Tibial artery (tissue), 4 donors: ENCODE measurements at regions not wholly inside any gene's neighbourhood (a gene's known extent, or its start where the extent isn't known, plus 50 kb on each side); places are given as distances from the start of the nearest gene placed in this dataset.
A peak's percentile ranks its signal among the peaks of the same experiment; 100 is the strongest.

Experiments
- DNase-seq, 2 donors: peaks; one replicate each; pipeline ENCODE4 v3.0.0-alpha.2; 2019
- H3K27ac ChIP-seq, 2 donors: fragments of 200-600 bp; sonication (generic) in 1 of 2; 1 replicate in 1 of 2; 2 replicates in 1 of 2; pipeline ENCODE4 v1.5.1; 2018 to 2019; ENCODE audit warnings: mild to moderate bottlenecking in 1 of 2
- H3K27me3 ChIP-seq, 2 donors: fragments of 200-600 bp; sonication (generic) in 1 of 2; one replicate each; pipeline versions ENCODE4 v1.5.1 to v1.6.0; 2016 to 2019
- H3K36me3 ChIP-seq, 3 donors: fragments of 200-600 bp; sonication (generic) in 2 of 3; one replicate each; pipeline ENCODE4 v1.5.1; 2016 to 2019; ENCODE audit warnings: mild to moderate bottlenecking in 2 of 3
- H3K4me1 ChIP-seq, 4 donors: fragments of 200-600 bp; sonication (generic) in 2 of 4; 1 replicate in 3 of 4; 2 replicates in 1 of 4; pipeline ENCODE4 v1.5.1; 2016 to 2019
- H3K4me3 ChIP-seq, 2 donors: fragments of 200-600 bp; sonication (generic) in 1 of 2; 1 replicate in 1 of 2; 2 replicates in 1 of 2; pipeline ENCODE4 v1.5.1; 2018 to 2019; ENCODE audit warnings: mild to moderate bottlenecking in 2 of 2
- H3K9me3 ChIP-seq, 3 donors: fragments of 200-600 bp; sonication (generic) in 1 of 3; one replicate each; pipeline ENCODE4 v1.5.1; 2016 to 2019
- intact Hi-C: fragments of 100-400 bp; cut with DNase I; formaldehyde crosslinking; loops from one replicate; pipeline ENCODE4 v1.15.0; 2023; ENCODE audit warnings: low total_unique reads
- TF ChIP-seq, protein P1 (sequence below), 2 experiments: fragments of 200-600 bp in 1 of 2; fragments of 450-650 bp in 1 of 2; IDR thresholded peaks; one replicate each; pipeline ENCODE4 v1.5.1; 2017 to 2019; ENCODE audit warnings: antibody characterized with exemption in 2 of 2, mild to moderate bottlenecking in 1 of 2, moderate library complexity in 1 of 2

DNA sequence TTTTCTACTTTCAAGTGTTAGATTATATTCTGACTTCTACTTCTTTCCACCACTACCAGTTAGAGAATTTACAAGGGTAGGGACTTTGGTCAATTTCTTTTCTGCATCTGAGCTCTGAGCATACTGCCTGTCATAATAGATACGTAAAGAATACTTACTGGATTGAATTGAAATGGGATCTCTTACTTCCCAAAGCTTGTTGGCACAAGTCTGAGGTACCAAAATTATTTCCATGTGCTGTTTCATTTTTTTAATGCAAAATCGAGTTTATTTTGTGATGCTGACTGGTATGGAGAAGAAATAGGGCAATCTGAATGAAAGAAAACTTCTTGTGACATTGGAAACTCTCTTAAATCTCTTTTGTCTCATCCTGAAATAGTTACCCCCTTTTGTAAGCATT, 428.9 kb downstream of the SPATA31D1 start:
- H3K27ac ChIP-seq, result no peak overlapping the region
- TF ChIP-seq, protein P1, sequence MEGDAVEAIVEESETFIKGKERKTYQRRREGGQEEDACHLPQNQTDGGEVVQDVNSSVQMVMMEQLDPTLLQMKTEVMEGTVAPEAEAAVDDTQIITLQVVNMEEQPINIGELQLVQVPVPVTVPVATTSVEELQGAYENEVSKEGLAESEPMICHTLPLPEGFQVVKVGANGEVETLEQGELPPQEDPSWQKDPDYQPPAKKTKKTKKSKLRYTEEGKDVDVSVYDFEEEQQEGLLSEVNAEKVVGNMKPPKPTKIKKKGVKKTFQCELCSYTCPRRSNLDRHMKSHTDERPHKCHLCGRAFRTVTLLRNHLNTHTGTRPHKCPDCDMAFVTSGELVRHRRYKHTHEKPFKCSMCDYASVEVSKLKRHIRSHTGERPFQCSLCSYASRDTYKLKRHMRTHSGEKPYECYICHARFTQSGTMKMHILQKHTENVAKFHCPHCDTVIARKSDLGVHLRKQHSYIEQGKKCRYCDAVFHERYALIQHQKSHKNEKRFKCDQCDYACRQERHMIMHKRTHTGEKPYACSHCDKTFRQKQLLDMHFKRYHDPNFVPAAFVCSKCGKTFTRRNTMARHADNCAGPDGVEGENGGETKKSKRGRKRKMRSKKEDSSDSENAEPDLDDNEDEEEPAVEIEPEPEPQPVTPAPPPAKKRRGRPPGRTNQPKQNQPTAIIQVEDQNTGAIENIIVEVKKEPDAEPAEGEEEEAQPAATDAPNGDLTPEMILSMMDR (IDR thresholded peaks at IDR 0.05), result no peak
- no peaks in the 10 kb centered on the region for H3K27me3 ChIP-seq
- intact Hi-C loops, result no loop called here
- peaks cover 0 to 11% (median 3%) of the 10 kb centered on the region in 4 donors for H3K4me1 ChIP-seq
- no peaks in the 10 kb centered on the region for H3K36me3 ChIP-seq
- no peaks in the 10 kb centered on the region for H3K9me3 ChIP-seq
- H3K4me3 ChIP-seq, result no peak overlapping the region
- no peak for DNase-seq

DNA sequence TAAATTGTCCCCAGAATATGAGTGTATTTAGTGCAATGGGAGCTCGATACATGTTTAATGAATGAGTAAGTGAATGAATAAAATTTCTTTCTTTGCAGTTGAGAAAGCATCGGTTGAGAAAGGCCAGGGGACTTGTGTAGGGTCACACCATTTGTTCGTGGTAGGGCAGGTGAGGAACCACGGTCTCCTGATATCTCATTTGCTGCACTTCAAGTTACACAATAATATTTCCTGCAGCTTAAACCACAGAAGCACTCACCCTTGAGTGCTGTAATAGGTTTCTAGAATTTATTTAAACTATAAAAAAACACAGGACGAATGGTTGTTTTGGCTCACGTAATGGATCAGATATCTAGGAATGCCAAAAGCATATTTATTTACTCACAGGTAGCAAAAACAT, 429.8 kb downstream of the SPATA31D1 start:
- Histone ChIP-seq H3K27ac (no peak overlapping the region), H3K9me3 (no peaks in the 10 kb centered on the region), H3K4me3 (no peak overlapping the region), H3K27me3 (no peaks in the 10 kb centered on the region), H3K4me1 (peaks cover 0 to 11% (median 3%) of the 10 kb centered on the region in 4 donors), H3K36me3 (no peaks in the 10 kb centered on the region)
- intact Hi-C loops, result no loop called here
- no peak for DNase-seq
- TF ChIP-seq, protein P1 (IDR thresholded peaks at IDR 0.05), result no peak

DNA sequence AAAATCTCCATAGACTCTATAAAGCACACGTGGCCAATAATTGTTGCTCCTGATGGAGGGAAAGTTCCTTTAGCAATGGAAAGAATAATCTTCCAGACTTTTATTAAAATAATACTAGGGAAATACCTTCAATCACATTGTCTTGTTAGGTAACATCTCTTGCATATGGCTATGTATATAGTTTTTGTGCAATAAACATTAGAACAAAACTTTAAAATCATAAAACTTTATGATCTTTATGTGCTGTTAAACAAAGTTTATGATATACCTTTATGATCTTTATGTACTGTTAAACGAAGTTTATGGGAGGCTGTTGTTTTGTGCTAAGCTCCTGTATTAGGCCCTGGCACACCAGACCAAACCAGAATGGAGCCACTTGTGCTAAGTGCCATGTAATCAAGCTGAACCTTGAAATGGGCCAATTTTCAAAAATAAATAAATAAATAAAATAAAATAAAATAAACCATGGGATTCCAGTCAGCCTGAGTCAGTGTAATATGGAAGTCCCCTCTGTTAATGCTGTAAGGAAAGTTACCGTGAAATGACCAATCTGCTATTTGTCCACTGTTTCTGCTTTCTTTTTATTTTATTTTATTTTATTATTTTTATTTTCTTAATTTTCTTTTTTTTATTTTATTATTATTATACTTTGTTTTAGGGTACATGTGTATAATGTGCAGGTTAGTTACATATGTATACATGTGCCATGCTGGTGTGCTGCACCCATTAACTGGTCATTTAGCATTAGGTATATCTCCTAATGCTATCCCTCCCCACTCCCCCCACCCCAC, 431.3 kb downstream of the SPATA31D1 start:
- intact Hi-C loops, result no loop called here

DNA sequence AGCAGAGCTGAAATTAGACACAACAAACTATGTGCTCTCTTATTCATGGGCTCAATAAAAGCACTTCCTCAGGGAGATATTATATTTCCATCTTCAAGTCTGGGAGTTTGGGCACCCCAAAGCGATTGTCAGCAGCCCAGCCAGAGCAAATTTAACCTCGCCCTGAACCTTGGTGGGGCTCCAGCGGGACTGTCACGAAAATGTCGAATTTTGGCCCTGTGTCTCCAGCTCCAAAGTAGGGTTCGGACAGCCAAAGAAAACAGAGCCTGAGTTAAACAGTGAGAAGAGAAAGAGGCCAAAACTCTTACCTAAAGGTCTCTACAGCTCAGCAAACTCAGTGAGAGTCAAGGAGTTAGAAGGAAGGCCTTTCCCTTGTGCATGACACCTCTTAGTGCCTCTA, 432.9 kb downstream of the SPATA31D1 start:
- peak in 1 of 2 donors; percentile 66 for DNase-seq
- TF ChIP-seq, protein P1 (IDR thresholded peaks at IDR 0.05), result no peak
- peaks cover 0 to 11% (median 3%) of the 10 kb centered on the region in 4 donors for H3K4me1 ChIP-seq
- H3K9me3 ChIP-seq, result no peaks in the 10 kb centered on the region
- no peak overlapping the region for H3K27ac ChIP-seq
- no peaks in the 10 kb centered on the region for H3K27me3 ChIP-seq
- H3K36me3 ChIP-seq, result no peaks in the 10 kb centered on the region
- H3K4me3 ChIP-seq, result no peak overlapping the region
- intact Hi-C loops, result no loop called here

More for the DNA sequence above, 431.3 kb downstream of the SPATA31D1 start:
- H3K27ac ChIP-seq, result no peak overlapping the region
- H3K9me3 ChIP-seq, result no peaks in the 10 kb centered on the region
- H3K4me3 ChIP-seq, result no peak overlapping the region
- H3K4me1 ChIP-seq, result peaks cover 0 to 11% (median 3%) of the 10 kb centered on the region in 4 donors
- H3K36me3 ChIP-seq, result no peaks in the 10 kb centered on the region
- H3K27me3 ChIP-seq, result no peaks in the 10 kb centered on the region
- TF ChIP-seq, protein P1 (IDR thresholded peaks at IDR 0.05), result no peak
- DNase-seq, result no peak

DNA sequence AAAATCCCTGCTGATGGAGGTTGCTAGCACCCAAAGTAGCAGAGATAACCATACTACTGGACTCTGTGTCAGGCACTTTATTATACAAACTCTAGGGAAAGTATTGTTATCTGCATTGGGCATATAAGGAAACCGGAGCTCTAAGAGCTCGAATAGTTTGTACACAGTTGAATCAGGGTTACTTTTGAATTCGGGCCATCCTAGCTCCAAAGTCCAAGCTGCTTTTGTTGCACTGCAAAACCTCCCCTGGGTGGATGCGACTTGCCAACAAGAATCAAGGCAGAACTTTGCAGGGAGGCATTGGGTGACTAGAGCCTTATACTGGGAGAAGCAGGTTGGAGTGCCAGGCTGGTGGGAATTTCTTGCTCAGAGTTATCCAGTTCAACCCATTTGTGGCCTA, 435.1 kb downstream of the SPATA31D1 start:
- H3K9me3 ChIP-seq, result no peaks in the 10 kb centered on the region
- no peaks in the 10 kb centered on the region for H3K36me3 ChIP-seq
- intact Hi-C loops, result no loop called here
- peaks cover 0 to 11% (median 3%) of the 10 kb centered on the region in 4 donors for H3K4me1 ChIP-seq
- no peak overlapping the region for H3K4me3 ChIP-seq
- no peak overlapping the region for H3K27ac ChIP-seq
- no peak for DNase-seq
- no peaks in the 10 kb centered on the region for H3K27me3 ChIP-seq
- TF ChIP-seq, protein P1 (IDR thresholded peaks at IDR 0.05), result no peak
